SJCRH30 (cell line): ENCODE measurements at regions not wholly inside any gene's neighbourhood (a gene's known extent, or its start where the extent isn't known, plus 50 kb on each side); places are given as distances from the start of the nearest gene placed in this dataset.

Experiments
- DNase-seq, 2 experiments: peaks; one replicate each; pipeline ENCODE4 v3.0.0-alpha.2; 2015 to 2020
- H3K27ac ChIP-seq: fragments of 250-450 bp; sonication (Bioruptor Pico); 2 replicates; pipeline ENCODE4 v1.5.1; 2020; ENCODE audit warnings: mild to moderate bottlenecking, moderate library complexity
- H3K27me3 ChIP-seq: fragments of 250-450 bp; sonication (Bioruptor Pico); 2 replicates; pipeline ENCODE4 v1.5.1; 2020; ENCODE audit warnings: mild to moderate bottlenecking, moderate library complexity
- H3K36me3 ChIP-seq: fragments of 250-450 bp; sonication (Bioruptor Pico); 2 replicates; pipeline ENCODE4 v1.5.1; 2020; ENCODE audit warnings: mild to moderate bottlenecking, moderate library complexity
- H3K4me1 ChIP-seq: fragments of 250-450 bp; sonication (Bioruptor Pico); 2 replicates; pipeline ENCODE4 v1.5.1; 2020; ENCODE audit warnings: mild to moderate bottlenecking, moderate library complexity
- H3K4me3 ChIP-seq: fragments of 250-450 bp; sonication (Bioruptor Pico); 2 replicates; pipeline ENCODE4 v1.5.1; 2020; ENCODE audit warnings: mild to moderate bottlenecking, moderate library complexity
- H3K9me3 ChIP-seq: fragments of 250-450 bp; sonication (Bioruptor Pico); replicated peaks from 2 replicates; pipeline ENCODE4 v1.5.1; 2020; ENCODE audit warnings: mild to moderate bottlenecking, moderate library complexity

DNA sequence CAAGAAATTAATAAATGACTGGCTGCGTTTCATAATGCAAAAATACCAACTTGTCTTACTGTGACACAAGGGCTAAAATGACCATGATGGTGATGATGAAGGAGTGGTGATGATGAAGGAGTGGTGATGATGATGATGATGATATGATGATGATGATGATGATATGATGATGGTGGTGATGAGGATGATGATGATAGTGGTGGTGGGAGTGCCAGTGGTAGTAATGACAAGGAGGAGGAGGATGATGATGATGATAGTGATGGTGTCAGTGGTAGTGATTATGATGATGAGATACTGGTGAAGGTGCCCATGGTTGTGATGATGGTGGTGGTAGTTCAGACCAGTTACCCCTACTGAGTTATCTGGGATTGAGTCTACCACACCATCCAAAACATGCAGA, 265.9 kb downstream of the FGFR2 start:
- DNase-seq, result no peak
- no peaks in the 10 kb centered on the region; the same call in 1 of the 2 replicates for H3K9me3 ChIP-seq
- H3K27me3 ChIP-seq, result no peaks in the 10 kb centered on the region
- no peak overlapping the region for H3K27ac ChIP-seq
- H3K36me3 ChIP-seq, result no peaks in the 10 kb centered on the region
- H3K4me3 ChIP-seq, result no peak overlapping the region
- peaks cover 6% of the 10 kb centered on the region; the same call in 1 of the 2 replicates for H3K4me1 ChIP-seq

- Histone ChIP-seq H3K4me1 (peaks cover 6% of the 10 kb centered on the region; the same call in 1 of the 2 replicates), H3K9me3 (no peaks in the 10 kb centered on the region), H3K27ac (no peak overlapping the region), H3K27me3 (no peaks in the 10 kb centered on the region), H3K4me3 (no peak overlapping the region), H3K36me3 (no peaks in the 10 kb centered on the region)
- DNase-seq, result peak in 1 of 2 experiments; percentile 24
Measured at GRCh38 chr10:121332829-121333765, 265.1 kb downstream of the FGFR2 start.

- Histone ChIP-seq H3K36me3 (no peaks in the 10 kb centered on the region), H3K27me3 (no peaks in the 10 kb centered on the region), H3K4me3 (no peak overlapping the region), H3K4me1 (peaks cover 6% of the 10 kb centered on the region; the same call in 1 of the 2 replicates), H3K27ac (no peak overlapping the region), H3K9me3 (no peaks in the 10 kb centered on the region)
- no peak for DNase-seq
Measured at GRCh38 chr10:121335386-121335925, 262.8 kb downstream of the FGFR2 start.

GRCh38 chr10:121337427-121337826, 260.8 kb downstream of the FGFR2 start:
- DNase-seq, result no peak
- Histone ChIP-seq H3K36me3 (no peaks in the 10 kb centered on the region), H3K4me1 (peaks cover 10% of the 10 kb centered on the region), H3K27me3 (no peaks in the 10 kb centered on the region), H3K4me3 (no peak overlapping the region), H3K27ac (no peak overlapping the region), H3K9me3 (no peaks in the 10 kb centered on the region)

GRCh38 chr10:121338206-121338980, 259.9 kb downstream of the FGFR2 start:
- Histone ChIP-seq H3K4me1 (peaks cover 6% of the 10 kb centered on the region; the same call in 1 of the 2 replicates), H3K36me3 (no peaks in the 10 kb centered on the region), H3K27ac (no peak overlapping the region), H3K27me3 (no peaks in the 10 kb centered on the region), H3K4me3 (no peak overlapping the region), H3K9me3 (no peaks in the 10 kb centered on the region)
- DNase-seq, result no peak

DNA sequence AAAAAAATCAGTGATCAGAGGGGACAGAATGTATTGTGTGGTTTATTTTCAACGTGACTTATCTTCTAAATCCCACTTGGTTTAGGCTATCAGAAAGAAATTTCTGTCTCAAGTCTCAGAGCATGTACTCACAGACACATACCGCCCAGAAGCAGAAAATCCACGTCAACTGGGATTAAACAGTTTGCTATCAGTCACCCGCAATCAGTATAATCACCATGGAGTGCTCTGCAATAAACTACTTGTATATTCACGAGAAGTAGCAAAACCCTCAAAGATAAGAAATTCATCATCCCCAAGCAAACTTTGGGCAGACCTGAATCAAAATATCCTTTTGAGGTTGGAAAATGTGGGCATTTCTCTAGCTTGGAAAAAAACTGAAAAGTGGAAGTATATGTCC, 259.1 kb downstream of the FGFR2 start:
- no peak overlapping the region for H3K4me3 ChIP-seq
- no peaks in the 10 kb centered on the region for H3K9me3 ChIP-seq
- peaks cover 6% of the 10 kb centered on the region; the same call in 1 of the 2 replicates for H3K4me1 ChIP-seq
- no peaks in the 10 kb centered on the region for H3K36me3 ChIP-seq
- DNase-seq, result no peak
- no peak overlapping the region for H3K27ac ChIP-seq
- no peaks in the 10 kb centered on the region for H3K27me3 ChIP-seq

DNA sequence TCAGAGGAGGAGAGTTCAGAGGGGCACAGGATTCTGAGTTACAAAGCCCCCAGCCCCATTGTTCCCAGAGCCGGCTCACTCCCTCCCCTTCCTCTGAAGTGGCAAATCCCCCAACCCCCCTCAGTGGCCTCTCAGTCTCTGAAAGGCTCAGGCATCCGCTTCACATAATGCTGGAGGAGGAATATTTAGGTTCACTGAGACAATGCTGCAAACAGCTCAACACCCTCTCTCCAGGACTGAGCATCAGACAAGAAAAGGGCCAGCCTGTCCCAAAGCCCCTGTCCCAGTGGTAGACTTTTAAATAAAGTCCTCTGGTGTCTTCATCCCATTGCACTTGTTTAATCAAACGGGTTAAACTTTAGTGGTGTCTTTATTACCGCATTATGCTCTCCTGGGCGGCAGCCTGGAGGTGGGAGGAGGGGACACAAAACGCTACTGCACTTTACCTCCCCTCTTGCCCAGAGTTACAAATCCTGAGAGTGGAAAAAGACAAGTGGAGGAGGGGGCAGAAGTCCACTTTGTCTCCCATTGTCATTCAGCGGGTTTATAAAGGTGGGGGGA, 257.9 kb downstream of the FGFR2 start:
- Histone ChIP-seq H3K4me3 (no peak overlapping the region), H3K4me1 (peaks cover 6% of the 10 kb centered on the region; the same call in 1 of the 2 replicates), H3K27me3 (no peaks in the 10 kb centered on the region), H3K36me3 (no peaks in the 10 kb centered on the region), H3K27ac (no peak overlapping the region), H3K9me3 (no peaks in the 10 kb centered on the region)
- DNase-seq, result no peak

DNA sequence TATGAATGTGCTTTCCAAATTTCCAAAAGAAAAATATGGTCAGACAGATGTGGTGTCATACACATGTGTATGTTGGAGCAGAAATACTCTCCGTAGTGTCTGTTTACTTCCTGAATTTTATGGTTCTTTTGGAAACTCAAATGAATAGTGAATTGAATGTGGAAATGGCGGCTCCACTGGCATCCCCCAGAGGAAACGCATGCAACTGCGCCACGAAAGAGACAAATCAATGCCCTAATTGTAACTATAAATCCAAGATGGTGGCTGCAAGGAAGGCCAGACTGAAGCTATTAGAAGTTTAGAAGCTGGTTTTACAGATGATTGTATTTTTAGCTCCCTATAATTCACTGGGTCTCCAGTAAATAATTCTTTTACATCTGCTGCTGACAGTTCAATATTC, 246.7 kb downstream of the FGFR2 start:
- H3K4me3 ChIP-seq, result no peak overlapping the region
- H3K4me1 ChIP-seq, result peaks cover 13% of the 10 kb centered on the region
- H3K9me3 ChIP-seq, result peaks cover 8% of the 10 kb centered on the region; the same call in 1 of the 2 replicates
- DNase-seq, result peak in 1 of 2 experiments; percentile 12
- H3K36me3 ChIP-seq, result no peaks in the 10 kb centered on the region
- no peaks in the 10 kb centered on the region for H3K27me3 ChIP-seq
- H3K27ac ChIP-seq, result no peak overlapping the region

GRCh38 chr10:121352231-121352855, 245.9 kb downstream of the FGFR2 start:
- peak overlapping the region; percentile 18; the same call in 1 of the 2 replicates for H3K4me3 ChIP-seq
- no peaks in the 10 kb centered on the region for H3K27me3 ChIP-seq
- H3K4me1 ChIP-seq, result peaks cover 13% of the 10 kb centered on the region
- no peak overlapping the region for H3K27ac ChIP-seq
- peaks cover 8% of the 10 kb centered on the region; the same call in 1 of the 2 replicates for H3K9me3 ChIP-seq
- peak in 1 of 2 experiments; percentile 53 for DNase-seq
- H3K36me3 ChIP-seq, result no peaks in the 10 kb centered on the region

- H3K36me3 ChIP-seq, result no peaks in the 10 kb centered on the region
- no peak overlapping the region for H3K27ac ChIP-seq
- H3K27me3 ChIP-seq, result no peaks in the 10 kb centered on the region
- DNase-seq, result peak; percentile 66
- peaks cover 13% of the 10 kb centered on the region for H3K4me1 ChIP-seq
- no peak overlapping the region for H3K4me3 ChIP-seq
- peaks cover 8% of the 10 kb centered on the region; the same call in 1 of the 2 replicates for H3K9me3 ChIP-seq
Measured at GRCh38 chr10:121355161-121355560, 243.1 kb downstream of the FGFR2 start.

GRCh38 chr10:121356183-121356582, 242.1 kb downstream of the FGFR2 start:
- Histone ChIP-seq H3K4me3 (no peak overlapping the region), H3K4me1 (peaks cover 13% of the 10 kb centered on the region), H3K9me3 (peaks cover 8% of the 10 kb centered on the region; the same call in 1 of the 2 replicates), H3K27ac (no peak overlapping the region), H3K36me3 (no peaks in the 10 kb centered on the region), H3K27me3 (no peaks in the 10 kb centered on the region)
- DNase-seq, result no peak

- Histone ChIP-seq H3K27ac (no peak overlapping the region), H3K4me3 (no peak overlapping the region), H3K4me1 (peaks cover 5% of the 10 kb centered on the region; the same call in 1 of the 2 replicates), H3K36me3 (no peaks in the 10 kb centered on the region), H3K9me3 (peaks cover 8% of the 10 kb centered on the region; the same call in 1 of the 2 replicates), H3K27me3 (no peaks in the 10 kb centered on the region)
- DNase-seq, result no peak
Measured at GRCh38 chr10:121357401-121357800, 240.8 kb downstream of the FGFR2 start.

- Histone ChIP-seq H3K27ac (no peak overlapping the region), H3K4me1 (no peaks in the 10 kb centered on the region), H3K36me3 (no peaks in the 10 kb centered on the region), H3K9me3 (peaks cover 3% of the 10 kb centered on the region; the same call in 1 of the 2 replicates), H3K27me3 (no peaks in the 10 kb centered on the region), H3K4me3 (no peak overlapping the region)
- DNase-seq, result no peak
Measured at GRCh38 chr10:121362026-121362425, 236.2 kb downstream of the FGFR2 start.

- Histone ChIP-seq H3K27me3 (no peaks in the 10 kb centered on the region), H3K9me3 (peaks cover 3% of the 10 kb centered on the region; the same call in 1 of the 2 replicates), H3K36me3 (no peaks in the 10 kb centered on the region), H3K4me3 (no peak overlapping the region), H3K27ac (no peak overlapping the region), H3K4me1 (0 out of 2 replicates have a peak, but pooled peaks cover 3% of the 10 kb centered on the region)
- no peak for DNase-seq
Measured at GRCh38 chr10:121365566-121365965, 232.7 kb downstream of the FGFR2 start.
